Stimulated activated naive CD8-positive, alpha-beta T cell treated with anti-CD3 and anti-CD28 coated beads, Interleukin-15, Interleukin-2, amounts not matched to agents 100 ng/mL and 50 ng/mL, for 24 hours (primary cell): ENCODE measurements at regions not wholly inside any gene's neighbourhood (a gene's known extent, or its start where the extent isn't known, plus 50 kb on each side); places are given as distances from the start of the nearest gene placed in this dataset.

ENCODE experiments used
- H3K27ac Mint-ChIP-seq: one replicate; pipeline ENCODE4 v1.8.0; 2021; ENCODE audit warnings: mild to moderate bottlenecking, mixed read lengths
- H3K27me3 Mint-ChIP-seq: one replicate; pipeline ENCODE4 v1.8.0; 2021; ENCODE audit warnings: mixed read lengths
- H3K36me3 Mint-ChIP-seq: one replicate; pipeline ENCODE4 v1.8.0; 2021; ENCODE audit warnings: low read depth, mixed read lengths
- H3K4me1 Mint-ChIP-seq: one replicate; pipeline ENCODE4 v1.8.0; 2021; ENCODE audit warnings: low read depth, mixed read lengths
- H3K4me3 Mint-ChIP-seq: one replicate; pipeline ENCODE4 v1.8.0; 2021; ENCODE audit warnings: mild to moderate bottlenecking, mixed read lengths
- H3K9me3 Mint-ChIP-seq: one replicate; pipeline ENCODE4 v1.8.0; 2021; ENCODE audit warnings: mixed read lengths

- no peaks in the 10 kb centered on the region for H3K27me3 Mint-ChIP-seq
- H3K27ac Mint-ChIP-seq: no peak overlapping the region
- H3K36me3 Mint-ChIP-seq: no peaks in the 10 kb centered on the region
- no peaks in the 10 kb centered on the region for H3K4me1 Mint-ChIP-seq
- no peaks in the 10 kb centered on the region for H3K9me3 Mint-ChIP-seq
- H3K4me3 Mint-ChIP-seq: no peak overlapping the region
These were observed 54.6 kb upstream of the GALNT15 start for GRCh38 chr3:16119887-16120286.

- Mint-ChIP-seq H3K27ac (no peak overlapping the region), H3K4me3 (no peak overlapping the region), H3K36me3 (no peaks in the 10 kb centered on the region), H3K9me3 (no peaks in the 10 kb centered on the region), H3K4me1 (no peaks in the 10 kb centered on the region), H3K27me3 (no peaks in the 10 kb centered on the region)
These were observed 53.1 kb upstream of the GALNT15 start for GRCh38 chr3:16121391-16121790.

DNA sequence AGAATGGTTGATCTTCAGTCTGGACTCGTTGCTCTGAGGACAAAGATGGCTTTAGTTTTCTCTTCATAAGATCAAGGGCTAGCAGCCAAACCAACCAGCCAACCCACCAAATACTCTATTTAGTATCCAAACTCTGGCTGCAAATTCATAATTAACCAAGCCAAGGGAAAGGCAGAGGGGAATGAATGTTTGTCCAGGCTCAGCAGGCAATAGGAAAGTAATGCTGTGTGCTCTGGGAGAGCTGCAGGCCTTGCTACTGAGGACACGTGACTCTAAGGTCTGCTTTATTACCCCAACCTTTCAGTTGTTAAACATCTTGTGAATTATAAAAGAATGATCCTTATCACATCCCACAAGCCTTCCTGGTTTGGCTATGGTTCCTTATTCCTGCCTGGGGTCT, 52.3 kb upstream of the GALNT15 start:
- no peak overlapping the region for H3K27ac Mint-ChIP-seq
- H3K9me3 Mint-ChIP-seq: no peaks in the 10 kb centered on the region
- no peak overlapping the region for H3K4me3 Mint-ChIP-seq

GRCh38 chr3:16122661-16123060, 51.8 kb upstream of the GALNT15 start:
- no peaks in the 10 kb centered on the region for H3K27me3 Mint-ChIP-seq
- no peaks in the 10 kb centered on the region for H3K36me3 Mint-ChIP-seq
- H3K4me3 Mint-ChIP-seq: no peak overlapping the region
- no peaks in the 10 kb centered on the region for H3K4me1 Mint-ChIP-seq
- no peak overlapping the region for H3K27ac Mint-ChIP-seq
- no peaks in the 10 kb centered on the region for H3K9me3 Mint-ChIP-seq

More for the DNA sequence above, 52.3 kb upstream of the GALNT15 start:
- no peaks in the 10 kb centered on the region for H3K36me3 Mint-ChIP-seq
- H3K4me1 Mint-ChIP-seq: no peaks in the 10 kb centered on the region
- no peaks in the 10 kb centered on the region for H3K27me3 Mint-ChIP-seq

GRCh38 chr3:16124636-16125035, 49.8 kb upstream of the GALNT15 start:
- H3K36me3 Mint-ChIP-seq: no peaks in the 10 kb centered on the region
- no peaks in the 10 kb centered on the region for H3K27me3 Mint-ChIP-seq
- H3K4me3 Mint-ChIP-seq: no peak overlapping the region
- H3K4me1 Mint-ChIP-seq: no peaks in the 10 kb centered on the region
- H3K27ac Mint-ChIP-seq: no peak overlapping the region
- H3K9me3 Mint-ChIP-seq: no peaks in the 10 kb centered on the region
